Ishikawa (cell line): ENCODE measurements at regions not wholly inside any gene's neighbourhood (a gene's known extent, or its start where the extent isn't known, plus 50 kb on each side); places are given as distances from the start of the nearest gene placed in this dataset.

Experiments
- CEBPB ChIP-seq: IDR thresholded peaks from 2 replicates; pipeline ENCODE4 v1.6.1; 2012
- CREB1 ChIP-seq: IDR thresholded peaks from 2 replicates; pipeline ENCODE4 v1.6.1; 2012; ENCODE audit warnings: low read depth
- EGR1 ChIP-seq: IDR thresholded peaks from 2 replicates; pipeline ENCODE4 v1.6.1; 2012
- EP300 ChIP-seq: IDR thresholded peaks from 2 replicates; pipeline ENCODE4 v1.6.1; 2012; ENCODE audit warnings: borderline replicate concordance
- FOXM1 ChIP-seq: IDR thresholded peaks from 2 replicates; pipeline ENCODE4 v1.6.1; 2012; ENCODE audit warnings: low read depth, borderline replicate concordance
- NFIC ChIP-seq: IDR thresholded peaks from 2 replicates; pipeline ENCODE4 v1.6.1; 2012
- RAD21 ChIP-seq: IDR thresholded peaks from 2 replicates; pipeline ENCODE4 v1.6.1; 2012; ENCODE audit warnings: low read depth
- TAF1 ChIP-seq: IDR thresholded peaks from 2 replicates; pipeline ENCODE4 v1.6.1; 2012; ENCODE audit warnings: low read depth, mild to moderate bottlenecking
- TCF12 ChIP-seq: IDR thresholded peaks from 2 replicates; pipeline ENCODE4 v1.6.1; 2012; ENCODE audit warnings: low read depth
- TEAD4 ChIP-seq: IDR thresholded peaks from 2 replicates; pipeline ENCODE4 v1.6.1; 2012
- YY1 ChIP-seq: IDR thresholded peaks from 2 replicates; pipeline ENCODE4 v1.6.1; 2012; ENCODE audit warnings: low read depth
- ZBTB7A ChIP-seq: IDR thresholded peaks from 2 replicates; pipeline ENCODE4 v1.6.1; 2012; ENCODE audit warnings: low read depth
- TF ChIP-seq, protein P1 (sequence below): IDR thresholded peaks from 2 replicates; pipeline ENCODE4 v1.6.1; 2012
- TF ChIP-seq, protein P2 (sequence below): IDR thresholded peaks from 2 replicates; pipeline ENCODE4 v1.6.1; 2012
- TF ChIP-seq, protein P3 (sequence below): IDR thresholded peaks from 2 replicates; pipeline ENCODE4 v1.6.1; 2012; ENCODE audit warnings: low read depth, mild to moderate bottlenecking

DNA sequence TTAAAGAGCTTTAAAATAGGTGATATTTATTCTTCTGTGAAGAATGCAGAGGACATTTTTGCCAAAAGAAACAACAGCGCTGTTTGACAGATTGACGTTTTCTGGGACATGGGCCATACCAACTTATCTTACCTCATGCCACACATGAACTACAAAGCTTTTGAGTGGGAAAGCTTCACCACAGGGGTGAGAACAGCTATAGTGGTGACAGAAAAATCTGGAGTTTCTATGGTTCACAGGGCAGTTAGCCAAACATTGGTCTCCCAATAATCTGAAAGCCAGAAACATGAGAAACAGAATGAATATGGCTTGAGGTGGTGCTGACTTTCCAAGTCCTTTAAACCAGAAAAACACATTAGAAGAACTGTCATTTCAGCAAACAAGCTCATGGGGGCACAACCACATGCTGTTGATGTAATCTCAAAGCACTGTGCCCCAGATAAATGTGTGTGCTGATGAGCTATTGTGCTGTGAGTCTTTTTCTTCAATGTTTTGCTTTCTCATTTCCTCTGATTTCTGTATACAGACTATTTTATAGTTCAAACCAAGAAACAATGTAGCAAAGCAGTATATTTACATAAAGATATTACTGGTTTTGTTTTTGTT, 905.4 kb downstream of the SLC16A7 start:
- no peak for TF ChIP-seq TCF12
- TF ChIP-seq NFIC = peak; percentile 45

DNA sequence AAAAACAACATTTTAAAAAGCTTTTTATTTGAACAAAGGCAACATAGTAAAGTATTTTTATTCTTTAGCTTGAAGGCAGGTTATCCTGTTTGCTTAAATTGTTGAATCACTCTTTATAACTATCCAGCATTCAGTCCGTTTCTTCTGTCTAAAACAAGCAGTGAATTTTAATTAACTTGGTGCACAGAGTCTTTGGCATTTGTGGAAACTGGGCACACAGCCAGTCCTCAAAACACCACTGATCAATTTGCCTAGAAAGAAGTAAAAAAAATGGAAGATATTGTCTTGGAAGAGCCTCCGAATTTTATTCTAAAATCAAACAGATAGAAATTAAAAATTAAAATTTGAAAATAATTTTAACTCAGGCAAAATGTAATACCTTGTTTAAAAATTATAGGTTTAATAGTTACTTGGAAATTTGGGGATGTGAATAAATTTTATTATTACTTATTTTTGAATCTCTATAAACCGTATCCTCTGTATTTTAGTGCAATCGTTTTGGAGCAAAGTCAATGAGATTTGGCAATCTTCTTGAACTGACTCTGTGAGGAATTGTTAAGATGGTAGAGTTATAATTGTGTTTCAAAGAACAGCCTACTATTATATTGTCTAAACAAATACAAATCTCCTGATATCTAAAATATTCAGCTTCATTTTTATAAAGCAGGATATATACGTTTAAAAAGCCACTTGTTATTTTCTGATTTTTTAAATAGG, 927.0 kb downstream of the SLC16A7 start:
- TF ChIP-seq ZBTB7A (no peak), YY1 (no peak), TAF1 (no peak), EP300 (no peak), RAD21 (no peak), CREB1 (no peak), NFIC (no peak), FOXM1 (no peak), EGR1 (no peak)
- TF ChIP-seq, protein P1, sequence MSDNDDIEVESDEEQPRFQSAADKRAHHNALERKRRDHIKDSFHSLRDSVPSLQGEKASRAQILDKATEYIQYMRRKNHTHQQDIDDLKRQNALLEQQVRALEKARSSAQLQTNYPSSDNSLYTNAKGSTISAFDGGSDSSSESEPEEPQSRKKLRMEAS = no peak
- TF ChIP-seq, protein P2, sequence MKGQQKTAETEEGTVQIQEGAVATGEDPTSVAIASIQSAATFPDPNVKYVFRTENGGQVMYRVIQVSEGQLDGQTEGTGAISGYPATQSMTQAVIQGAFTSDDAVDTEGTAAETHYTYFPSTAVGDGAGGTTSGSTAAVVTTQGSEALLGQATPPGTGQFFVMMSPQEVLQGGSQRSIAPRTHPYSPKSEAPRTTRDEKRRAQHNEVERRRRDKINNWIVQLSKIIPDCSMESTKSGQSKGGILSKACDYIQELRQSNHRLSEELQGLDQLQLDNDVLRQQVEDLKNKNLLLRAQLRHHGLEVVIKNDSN = no peak
- TF ChIP-seq, protein P3, sequence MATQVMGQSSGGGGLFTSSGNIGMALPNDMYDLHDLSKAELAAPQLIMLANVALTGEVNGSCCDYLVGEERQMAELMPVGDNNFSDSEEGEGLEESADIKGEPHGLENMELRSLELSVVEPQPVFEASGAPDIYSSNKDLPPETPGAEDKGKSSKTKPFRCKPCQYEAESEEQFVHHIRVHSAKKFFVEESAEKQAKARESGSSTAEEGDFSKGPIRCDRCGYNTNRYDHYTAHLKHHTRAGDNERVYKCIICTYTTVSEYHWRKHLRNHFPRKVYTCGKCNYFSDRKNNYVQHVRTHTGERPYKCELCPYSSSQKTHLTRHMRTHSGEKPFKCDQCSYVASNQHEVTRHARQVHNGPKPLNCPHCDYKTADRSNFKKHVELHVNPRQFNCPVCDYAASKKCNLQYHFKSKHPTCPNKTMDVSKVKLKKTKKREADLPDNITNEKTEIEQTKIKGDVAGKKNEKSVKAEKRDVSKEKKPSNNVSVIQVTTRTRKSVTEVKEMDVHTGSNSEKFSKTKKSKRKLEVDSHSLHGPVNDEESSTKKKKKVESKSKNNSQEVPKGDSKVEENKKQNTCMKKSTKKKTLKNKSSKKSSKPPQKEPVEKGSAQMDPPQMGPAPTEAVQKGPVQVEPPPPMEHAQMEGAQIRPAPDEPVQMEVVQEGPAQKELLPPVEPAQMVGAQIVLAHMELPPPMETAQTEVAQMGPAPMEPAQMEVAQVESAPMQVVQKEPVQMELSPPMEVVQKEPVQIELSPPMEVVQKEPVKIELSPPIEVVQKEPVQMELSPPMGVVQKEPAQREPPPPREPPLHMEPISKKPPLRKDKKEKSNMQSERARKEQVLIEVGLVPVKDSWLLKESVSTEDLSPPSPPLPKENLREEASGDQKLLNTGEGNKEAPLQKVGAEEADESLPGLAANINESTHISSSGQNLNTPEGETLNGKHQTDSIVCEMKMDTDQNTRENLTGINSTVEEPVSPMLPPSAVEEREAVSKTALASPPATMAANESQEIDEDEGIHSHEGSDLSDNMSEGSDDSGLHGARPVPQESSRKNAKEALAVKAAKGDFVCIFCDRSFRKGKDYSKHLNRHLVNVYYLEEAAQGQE = no peak

DNA sequence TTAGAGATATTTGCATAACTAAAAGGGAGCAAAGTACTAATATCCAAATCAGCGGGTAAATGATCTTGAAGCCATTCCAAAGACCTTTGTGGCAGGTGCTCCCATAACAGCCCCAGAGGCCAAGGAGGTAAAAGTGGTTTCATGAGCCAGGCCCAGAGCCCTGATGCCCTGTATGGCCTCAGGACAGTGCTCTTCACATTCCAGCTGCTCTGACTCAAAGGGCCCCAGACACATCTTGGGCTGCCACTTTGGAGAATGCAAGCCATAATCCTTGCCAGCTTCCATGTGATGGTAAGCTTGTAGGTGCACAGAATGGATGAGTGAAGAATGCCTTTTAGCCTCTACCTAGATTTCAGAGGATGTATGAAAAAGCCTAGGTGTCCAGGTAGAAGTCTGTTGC, 933.4 kb downstream of the SLC16A7 start:
- TF ChIP-seq, protein P2 = no peak
- TF ChIP-seq EGR1 = no peak
- no peak for TF ChIP-seq TCF12
- no peak for TF ChIP-seq EP300
- no peak for TF ChIP-seq CEBPB
- no peak for TF ChIP-seq TEAD4
- TF ChIP-seq NFIC = no peak
- TF ChIP-seq ZBTB7A = no peak

DNA sequence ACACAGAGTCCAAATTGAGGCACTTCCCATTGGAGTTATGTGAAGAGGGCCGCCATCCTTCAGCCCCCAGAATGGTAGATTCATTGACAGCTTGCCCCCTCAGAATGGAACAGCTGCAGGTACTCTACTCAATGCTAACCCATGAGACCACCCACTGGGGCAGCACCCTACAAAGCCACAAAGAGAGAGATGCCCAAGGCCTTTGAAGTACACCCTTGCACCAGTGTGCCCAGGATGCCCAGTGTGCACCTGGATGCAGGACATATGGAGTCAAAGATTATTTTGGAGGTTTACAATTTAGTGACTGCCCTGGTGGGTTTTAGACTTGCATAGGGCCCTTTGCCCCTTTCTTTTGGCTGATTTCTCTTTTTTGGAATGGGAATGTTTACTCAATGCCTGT, 933.9 kb downstream of the SLC16A7 start:
- TF ChIP-seq CREB1 (no peak), TEAD4 (no peak), NFIC (no peak), TAF1 (no peak)
- TF ChIP-seq, protein P3 = no peak

DNA sequence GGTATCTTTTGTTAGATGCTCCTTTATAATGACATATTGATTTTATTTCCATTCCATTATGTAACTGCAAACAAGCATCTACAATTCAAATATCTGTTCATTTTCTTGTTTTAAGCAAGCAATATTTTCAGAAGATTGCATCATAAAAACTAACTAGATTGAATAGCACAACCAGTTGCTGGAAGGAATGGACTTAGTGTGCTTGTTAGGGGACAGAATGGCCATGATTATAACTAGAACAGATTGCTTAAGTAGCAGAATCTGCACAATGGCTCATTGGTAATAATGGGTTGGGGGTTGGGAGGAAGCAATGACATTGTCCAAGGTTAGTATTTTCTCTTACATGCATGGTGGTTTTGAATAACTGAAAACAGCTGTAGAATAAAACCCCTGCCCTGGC, 939.5 kb downstream of the SLC16A7 start:
- no peak for TF ChIP-seq EP300

DNA sequence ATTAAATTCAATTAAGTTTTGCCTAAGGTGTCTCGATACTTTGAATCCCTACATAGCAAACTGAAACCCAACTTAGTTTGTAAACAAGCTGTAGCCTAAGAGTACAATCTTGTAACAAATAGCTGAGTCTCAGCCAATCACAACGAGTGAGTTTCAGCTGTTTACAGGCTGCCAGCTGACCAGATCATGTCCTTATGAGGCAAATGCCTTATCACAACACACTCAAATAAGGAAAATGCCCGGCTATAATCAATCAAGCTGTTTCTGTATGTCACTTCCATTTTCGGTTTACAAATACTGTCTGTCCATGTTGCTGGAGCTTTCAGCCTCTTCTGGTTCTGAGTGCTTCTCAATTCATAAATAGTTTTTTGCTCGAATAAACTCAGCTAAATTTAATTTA, 943.8 kb downstream of the SLC16A7 start:
- TF ChIP-seq RAD21 (no peak), EP300 (no peak), ZBTB7A (no peak), EGR1 (no peak), FOXM1 (no peak), TEAD4 (no peak), NFIC (no peak), CREB1 (no peak), TAF1 (no peak), YY1 (no peak)
- TF ChIP-seq, protein P2 = no peak

DNA sequence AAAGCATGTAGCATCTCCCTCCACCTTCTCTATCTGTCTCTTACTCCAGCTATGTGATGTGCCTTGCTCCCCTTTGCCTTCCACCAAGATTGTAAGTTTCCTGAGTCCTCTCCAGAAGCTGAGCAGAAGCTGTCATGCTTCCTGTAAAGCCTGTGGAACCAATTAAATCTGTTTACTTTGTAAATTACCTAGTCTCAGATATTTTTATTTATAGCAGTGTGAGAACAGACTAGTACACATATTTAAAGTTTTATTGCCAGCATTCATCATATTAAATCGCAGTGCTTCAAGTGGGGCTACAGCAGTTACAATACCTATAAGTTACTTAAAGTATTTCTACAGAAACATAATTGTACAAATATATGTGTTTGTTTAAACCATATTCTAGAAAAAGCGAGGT, 973.1 kb downstream of the SLC16A7 start:
- TF ChIP-seq TAF1 = no peak
- no peak for TF ChIP-seq NFIC
- TF ChIP-seq RAD21 = no peak
- TF ChIP-seq CEBPB = no peak
- no peak for TF ChIP-seq EP300
- TF ChIP-seq CREB1 = no peak
- no peak for TF ChIP-seq FOXM1
- TF ChIP-seq TEAD4 = no peak
- TF ChIP-seq EGR1 = no peak
- TF ChIP-seq TCF12 = no peak
- no peak for TF ChIP-seq YY1
- TF ChIP-seq ZBTB7A = no peak
- TF ChIP-seq, protein P1 = no peak
